HEK293 (cell line): ENCODE measurements at regions not wholly inside any gene's neighbourhood (a gene's known extent, or its start where the extent isn't known, plus 50 kb on each side); places are given as distances from the start of the nearest gene placed in this dataset.

ENCODE experiments used
- CTCF ChIA-PET: fragments of 350-600 bp; formaldehyde crosslinking; extraction: SDS; loops from one replicate; lab custom pipeline; 2021; ENCODE audit warnings: antibody characterized with exemption; lab: Yijun Ruan, JAX
- POLR2A ChIA-PET: fragments of 300-600 bp; formaldehyde crosslinking; extraction: SDS; loops from one replicate; lab custom pipeline; 2020; ENCODE audit warnings: antibody characterized with exemption, inconsistent platforms; lab: Yijun Ruan, JAX
- H3K27ac ChIP-seq: fragments of 200-500 bp; sonication (Bioruptor generic); 2 replicates; pipeline ENCODE4 v1.5.1; 2014; ENCODE audit warnings: low read depth, low read length, control low read depth, inconsistent platforms; ENCODE audit errors: extremely low read depth
- H3K36me3 ChIP-seq, 2 experiments: fragments of 200-500 bp in 1 of 2; sonication (Bioruptor generic) in 1 of 2; 1 replicate in 1 of 2; 2 replicates in 1 of 2; pipeline ENCODE4 v1.5.1; 2014 to 2017; ENCODE audit warnings: inconsistent platforms in 2 of 2, low read length in 2 of 2; ENCODE audit not compliant: control insufficient read depth in 2 of 2, insufficient read depth in 1 of 2
- H3K4me1 ChIP-seq: fragments of 200-500 bp; sonication (Bioruptor generic); 2 replicates; pipeline ENCODE4 v1.5.1; 2014; ENCODE audit warnings: mild to moderate bottlenecking, low read length, inconsistent platforms; ENCODE audit not compliant: control insufficient read depth, insufficient read depth
- H3K4me3 ChIP-seq: 2 replicates; pipeline ENCODE4 v1.5.1; 2011; ENCODE audit warnings: low read depth, mild to moderate bottlenecking, control low read depth, low read length, moderate library complexity
- H3K9me3 ChIP-seq: fragments of 200-500 bp; sonication (Bioruptor generic); 2 replicates; pipeline ENCODE4 v1.5.1; 2014; ENCODE audit warnings: low read depth, low read length, inconsistent platforms; ENCODE audit not compliant: control insufficient read depth, insufficient read depth
- HOXC10 ChIP-seq: sonication (generic); formaldehyde crosslinking; IDR thresholded peaks from 2 replicates; pipeline ENCODE4 v1.8.1; 2023; ENCODE audit warnings: mild to moderate bottlenecking, missing genetic modification reagents
- PRDM2 ChIP-seq: fragments of 450-650 bp; formaldehyde crosslinking; IDR thresholded peaks from 2 replicates; pipeline ENCODE4 v1.5.1; 2016; ENCODE audit warnings: missing biosample characterization, missing genetic modification characterization, borderline replicate concordance
- TRIM28 ChIP-seq: IDR thresholded peaks from 2 replicates; pipeline ENCODE4 v1.6.1; 2011; ENCODE audit warnings: low read length, control low read depth, borderline replicate concordance
- ZBTB49 ChIP-seq: fragments of 450-650 bp; formaldehyde crosslinking; IDR thresholded peaks from 2 replicates; pipeline ENCODE4 v1.5.1; 2016; ENCODE audit warnings: missing biosample characterization, missing genetic modification characterization, low read depth
- ZFP37 ChIP-seq: fragments of 450-650 bp; formaldehyde crosslinking; IDR thresholded peaks from 2 replicates; pipeline ENCODE4 v1.5.1; 2016; ENCODE audit warnings: missing biosample characterization, missing genetic modification characterization
- ZNF169 ChIP-seq: fragments of 450-650 bp; formaldehyde crosslinking; IDR thresholded peaks from 2 replicates; pipeline ENCODE4 v1.5.1; 2016; ENCODE audit warnings: missing biosample characterization, missing genetic modification characterization
- ZNF174 ChIP-seq: fragments of 450-650 bp; formaldehyde crosslinking; IDR thresholded peaks from 2 replicates; pipeline ENCODE4 v1.5.0; 2017; ENCODE audit warnings: missing biosample characterization, mild to moderate bottlenecking, missing genetic modification characterization
- ZNF239 ChIP-seq: fragments of 450-650 bp; formaldehyde crosslinking; IDR thresholded peaks from 2 replicates; pipeline ENCODE4 v1.5.1; 2016; ENCODE audit warnings: missing biosample characterization, missing genetic modification characterization
- ZNF280C ChIP-seq: fragments of 450-650 bp; formaldehyde crosslinking; IDR thresholded peaks from 2 replicates; pipeline ENCODE4 v1.5.1; 2016; ENCODE audit warnings: missing biosample characterization, missing genetic modification characterization
- ZNF510 ChIP-seq: fragments of 450-650 bp; formaldehyde crosslinking; IDR thresholded peaks from 2 replicates; pipeline ENCODE4 v1.5.1; 2018; ENCODE audit warnings: mild to moderate bottlenecking, missing genetic modification characterization, missing biosample characterization; ENCODE audit not compliant: insufficient replicate concordance
- ZNF580 ChIP-seq: fragments of 450-650 bp; formaldehyde crosslinking; IDR thresholded peaks from 2 replicates; pipeline ENCODE4 v1.5.1; 2016; ENCODE audit warnings: missing biosample characterization, missing genetic modification characterization
- ZNF677 ChIP-seq: fragments of 450-650 bp; IDR thresholded peaks from 2 replicates; pipeline ENCODE4 v1.5.0; 2018; ENCODE audit warnings: missing biosample characterization, mild to moderate bottlenecking, missing genetic modification characterization, moderate library complexity
- ZNF791 ChIP-seq: fragments of 450-650 bp; formaldehyde crosslinking; IDR thresholded peaks from 2 replicates; pipeline ENCODE4 v1.5.1; 2016; ENCODE audit warnings: missing biosample characterization, missing genetic modification characterization
- ZNF792 ChIP-seq: fragments of 450-650 bp; formaldehyde crosslinking; IDR thresholded peaks from 2 replicates; pipeline ENCODE4 v1.5.1; 2016; ENCODE audit warnings: missing biosample characterization, missing genetic modification characterization
- ZNF830 ChIP-seq: fragments of 450-650 bp; IDR thresholded peaks from 2 replicates; pipeline ENCODE4 v1.5.0; 2018; ENCODE audit warnings: missing biosample characterization, missing genetic modification characterization, low read depth, mild to moderate bottlenecking, moderate library complexity
- ZNF843 ChIP-seq: fragments of 450-650 bp; formaldehyde crosslinking; IDR thresholded peaks from 2 replicates; pipeline ENCODE4 v1.5.1; 2016; ENCODE audit warnings: missing biosample characterization, missing genetic modification characterization
- ZSCAN4 ChIP-seq: fragments of 450-650 bp; formaldehyde crosslinking; IDR thresholded peaks from 2 replicates; pipeline ENCODE4 v1.5.1; 2017; ENCODE audit warnings: missing biosample characterization, missing genetic modification characterization

GRCh38 chr1:36565576-36566501, 83.1 kb upstream of the CSF3R start:
- POLR2A ChIA-PET, result no interaction called here
- H3K27ac ChIP-seq, result no peak overlapping the region
- H3K4me3 ChIP-seq, result no peak overlapping the region
- no peaks in the 10 kb centered on the region for H3K4me1 ChIP-seq
- TF ChIP-seq ZBTB49 (tag by site-specific recombination) (no peak), ZNF792 (tag by site-specific recombination) (no peak), ZNF791 (tag by site-specific recombination) (no peak), ZNF677 (tag by site-specific recombination) (no peak), ZNF510 (tag by site-specific recombination) (no peak), ZNF280C (tag by site-specific recombination) (no peak), ZNF580 (tag by site-specific recombination) (no peak), ZNF843 (tag by site-specific recombination) (no peak), PRDM2 (tag by site-specific recombination) (no peak), ZNF169 (tag by site-specific recombination) (no peak), ZSCAN4 (no peak), HOXC10 (no peak), ZNF239 (tag by site-specific recombination) (no peak), ZNF830 (tag by site-specific recombination) (no peak), ZNF174 (tag by site-specific recombination) (no peak), ZFP37 (tag by site-specific recombination) (no peak), TRIM28 (no peak)
- TF ChIP-seq, all 188 proteins: peak for 0
- no peaks in the 10 kb centered on the region for H3K9me3 ChIP-seq
- CTCF ChIA-PET, result interaction anchor here (1.2 to 2.3 kb wide), 2 partner anchors 10 kb away, joined by 5 to 10 read pairs; no protein-coding TSS in a partner anchor
- H3K36me3 ChIP-seq, result no peaks in the 10 kb centered on the region
